GM12873 (cell line): ENCODE measurements at regions not wholly inside any gene's neighbourhood (a gene's known extent, or its start where the extent isn't known, plus 50 kb on each side); places are given as distances from the start of the nearest gene placed in this dataset.

ENCODE experiments used
- CTCF ChIP-seq: IDR thresholded peaks from 2 replicates; pipeline ENCODE4 v1.5.1; 2012; ENCODE audit warnings: low read depth, mild to moderate bottlenecking, moderate library complexity, low read length, control low read depth; ENCODE audit not compliant: insufficient read depth; ENCODE audit errors: missing control alignments

- TF ChIP-seq CTCF: no peak
Observed at GRCh38 chrX:68927178-68927577, 98.4 kb downstream of the EFNB1 start.

DNA sequence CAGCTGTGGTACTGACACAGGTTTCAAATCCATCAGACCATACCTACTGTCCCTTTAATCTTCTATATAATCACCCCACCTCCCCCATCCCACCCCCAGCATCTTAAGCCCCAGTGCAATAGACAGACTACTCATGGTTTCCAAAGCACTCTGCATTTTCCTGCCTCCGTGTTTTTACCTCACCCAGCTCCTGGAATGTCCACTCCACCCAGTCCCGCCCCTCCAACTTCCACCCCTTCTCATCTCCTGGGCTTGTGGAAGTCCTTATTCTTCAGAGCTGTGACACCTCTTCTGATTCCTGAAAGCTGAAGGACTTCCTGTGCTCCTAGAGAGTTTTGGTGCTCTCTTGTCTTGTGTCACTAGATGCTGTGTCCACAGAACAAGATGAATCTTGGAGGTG lies 94.3 kb downstream of the EFNB1 start:
- no peak for TF ChIP-seq CTCF

DNA sequence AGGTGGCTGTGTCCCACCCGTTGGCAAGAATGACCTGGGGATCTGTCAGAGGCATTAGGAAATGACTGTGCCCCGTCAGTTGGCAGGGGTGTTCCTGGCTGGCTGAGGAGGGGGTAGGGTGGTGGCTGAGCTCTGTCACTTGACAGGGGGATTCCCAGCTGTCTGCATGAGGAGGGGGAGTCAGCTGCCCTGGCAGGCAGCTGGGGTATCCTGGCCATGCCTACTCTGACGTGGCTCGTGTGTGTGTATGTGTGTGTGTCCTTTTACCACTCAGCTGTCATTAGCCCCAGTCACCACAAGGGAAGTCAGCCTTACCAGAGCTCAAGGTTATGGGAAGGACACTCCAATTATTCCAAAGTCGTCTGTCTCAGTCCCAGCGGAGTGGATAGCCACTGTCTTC lies 93.2 kb downstream of the EFNB1 start:
- TF ChIP-seq CTCF: peak; percentile 27

DNA sequence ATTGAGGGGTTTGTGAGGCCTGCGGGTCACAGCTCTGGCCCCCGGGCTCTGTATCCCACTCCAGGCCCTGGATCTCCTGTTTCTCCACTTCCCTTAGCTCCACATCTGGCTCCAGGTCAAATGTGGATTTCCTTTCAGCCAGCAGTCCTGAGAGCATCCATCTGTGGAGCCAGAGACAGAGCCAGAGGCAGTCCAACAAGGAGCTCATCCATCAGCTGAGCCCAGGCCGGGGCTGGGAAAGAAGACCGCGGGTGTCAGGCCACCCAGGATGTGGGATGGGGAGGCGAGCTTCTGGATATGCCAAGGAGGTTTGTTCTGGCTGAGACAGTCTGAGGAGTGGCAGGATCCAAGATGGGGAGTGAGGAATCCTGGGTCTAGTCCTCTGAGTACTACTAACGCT lies 91.7 kb downstream of the EFNB1 start:
- no peak for TF ChIP-seq CTCF

- no peak for TF ChIP-seq CTCF
Observed at GRCh38 chrX:68919707-68920106, 90.9 kb downstream of the EFNB1 start.

DNA sequence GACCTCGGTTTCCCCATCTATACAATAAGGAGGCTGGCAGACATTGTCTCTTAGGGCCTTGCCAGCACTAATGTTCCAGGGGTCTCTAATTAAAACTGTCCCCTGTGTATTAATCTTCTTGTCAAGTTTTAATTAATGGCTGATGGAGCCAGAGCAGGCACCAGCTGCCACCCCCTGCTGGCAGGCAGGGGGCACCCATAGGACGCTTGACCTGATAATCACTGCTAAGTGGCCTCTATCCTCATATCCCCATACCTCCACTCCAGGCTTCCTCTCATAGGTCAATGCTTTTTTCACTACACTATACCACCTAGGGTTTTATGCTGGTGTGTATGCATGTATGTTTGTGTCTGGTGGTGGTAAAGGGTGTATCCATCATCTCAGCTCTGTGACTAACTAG lies 89.4 kb downstream of the EFNB1 start:
- peak; percentile 20 for TF ChIP-seq CTCF

DNA sequence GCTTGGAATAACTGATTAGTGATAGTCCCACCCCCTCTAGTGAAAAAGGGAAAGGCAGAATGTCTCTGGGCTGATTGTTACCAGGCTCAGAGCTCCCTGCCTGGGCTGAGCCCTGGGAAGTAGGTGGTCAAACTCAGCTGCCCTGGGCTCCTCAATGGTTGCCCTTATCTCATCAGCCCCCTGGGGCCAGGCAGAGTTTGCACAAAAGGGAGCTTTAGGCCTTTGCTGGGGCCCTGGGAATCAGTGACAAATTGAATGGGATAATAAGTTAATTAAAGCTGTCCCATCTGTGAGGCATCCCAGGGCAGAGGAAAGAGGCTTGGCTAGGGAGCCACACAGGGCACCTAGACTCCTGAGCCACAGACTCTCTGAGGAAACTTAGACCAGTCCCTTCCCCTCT lies 89.0 kb downstream of the EFNB1 start:
- TF ChIP-seq CTCF: no peak

DNA sequence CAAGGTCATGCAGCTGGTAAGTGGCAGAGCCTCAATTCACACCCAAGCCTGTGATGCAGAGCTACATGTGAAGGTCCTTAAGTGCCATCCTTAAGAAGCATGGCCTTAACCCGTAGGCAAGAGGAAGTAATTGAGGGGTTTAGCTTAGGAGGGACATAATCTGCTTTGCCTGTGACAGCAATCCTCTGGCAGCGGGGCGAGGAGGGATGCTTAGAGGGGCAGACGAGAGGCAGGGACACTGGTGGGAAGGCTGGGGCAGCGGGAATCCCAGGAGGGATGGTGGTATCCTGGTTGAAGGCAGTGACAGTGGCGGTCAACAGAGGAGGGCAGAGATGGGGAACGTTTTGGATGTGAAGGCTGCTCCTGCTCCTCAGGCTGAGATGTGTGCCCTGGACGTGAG lies 88.1 kb downstream of the EFNB1 start:
- TF ChIP-seq CTCF: no peak
